Hematopoietic multipotent progenitor cell treated with erythropoietin and hydrocortisone succinate and interleukin-3 and kit ligand, for 15 days (in vitro differentiated cells): ENCODE measurements at regions not wholly inside any gene's neighbourhood (a gene's known extent, or its start where the extent isn't known, plus 50 kb on each side); places are given as distances from the start of the nearest gene placed in this dataset.
"Not testable (repeated sequence)": the region's sequence is repeated elsewhere in the genome, so short reads cannot be mapped to it uniquely, and the experiment has no call there.

Experiments
- DNase-seq: peaks from one replicate; pipeline ENCODE4 v3.0.0-alpha.2; 2015; ENCODE audit warnings: low spot score

DNA sequence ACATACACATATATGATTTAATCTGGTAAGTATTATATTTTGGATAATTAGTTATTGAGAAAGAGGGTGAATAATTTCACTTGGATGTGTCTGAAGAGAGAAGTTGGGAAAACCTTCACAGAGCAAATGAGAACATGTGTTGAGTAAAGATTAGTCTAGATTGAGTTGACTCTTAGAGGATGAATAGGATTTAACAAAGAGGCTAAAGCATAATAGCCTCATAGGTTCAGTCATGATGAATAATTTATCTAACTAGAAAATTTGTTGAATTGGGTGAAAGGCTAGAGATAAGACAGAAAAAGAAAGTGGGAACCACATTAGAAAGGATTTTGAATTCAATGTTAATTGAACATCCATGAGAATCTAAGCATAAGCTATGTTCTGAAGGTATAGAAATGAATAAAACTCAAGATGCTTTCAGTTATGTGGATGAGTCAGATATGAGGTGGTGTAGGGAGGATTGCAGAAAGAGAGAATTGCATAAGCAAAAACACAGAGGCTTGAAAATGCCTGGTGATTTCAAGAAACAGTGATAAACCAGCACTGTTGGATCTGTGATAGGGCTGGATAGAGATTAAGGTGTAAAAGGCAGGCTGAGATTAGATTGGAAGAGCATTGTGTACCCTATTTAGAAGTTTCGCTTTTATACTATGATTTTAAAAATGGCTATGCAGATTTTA, 207.6 kb upstream of the NR3C2 start:
- DNase-seq, result no peak

DNA sequence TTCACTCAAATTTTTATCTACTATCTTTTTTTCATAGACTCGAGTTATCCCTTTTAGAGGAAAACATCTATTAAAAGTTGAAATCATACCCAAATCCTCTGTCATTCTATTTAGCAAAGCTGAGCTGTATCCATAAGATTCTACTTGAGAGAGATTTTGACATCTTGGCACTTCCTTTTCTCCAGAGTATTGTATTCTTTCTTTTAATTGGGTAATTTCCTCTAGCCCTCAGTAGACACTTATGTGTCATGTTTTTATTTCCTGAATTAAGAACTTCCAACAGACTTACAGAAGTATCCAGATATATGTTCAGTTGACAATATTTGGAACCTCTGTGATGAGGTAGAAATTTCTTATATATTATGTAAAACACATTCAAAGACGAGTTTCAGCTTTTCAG, 201.6 kb upstream of the NR3C2 start:
- DNase-seq, result no peak

DNA sequence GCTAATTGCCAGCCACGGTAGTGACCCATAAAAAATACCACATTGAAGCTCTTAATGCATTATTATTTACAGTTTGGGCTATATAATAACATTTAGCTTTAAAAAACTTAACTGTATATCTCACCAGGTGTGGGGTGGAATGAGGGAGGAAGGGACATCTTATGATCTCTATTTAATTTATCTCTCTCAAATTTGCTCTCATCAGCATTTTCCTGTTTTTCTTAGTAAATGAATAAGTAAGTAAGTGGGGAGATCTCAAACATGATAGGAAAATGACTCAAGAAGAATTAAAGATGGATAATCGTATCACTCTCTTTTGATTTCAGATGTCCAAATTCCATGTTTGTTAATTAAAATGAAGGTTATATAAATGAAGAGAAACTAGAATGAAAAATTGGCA, 200.7 kb upstream of the NR3C2 start:
- DNase-seq, result no peak

DNA sequence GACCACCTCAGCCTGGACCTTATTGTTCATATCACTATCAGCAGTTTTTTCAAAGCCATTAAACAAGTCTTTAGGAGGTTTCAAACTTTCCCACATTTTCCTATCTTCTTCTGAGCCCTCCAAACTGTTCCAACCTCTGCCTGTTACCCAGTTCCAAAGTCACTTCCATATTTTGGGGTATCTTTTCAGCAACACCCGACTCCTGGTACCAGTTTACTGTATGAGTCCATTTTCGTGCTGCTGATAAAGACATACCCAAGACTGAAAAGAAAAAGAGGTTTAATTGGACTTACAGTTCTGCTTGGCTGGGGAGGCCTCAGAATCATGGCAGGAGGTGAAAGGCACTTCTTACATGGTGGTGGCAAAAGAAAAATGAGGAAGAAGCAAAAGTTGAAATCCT, 195.9 kb upstream of the NR3C2 start:
- not testable (repeated sequence) for DNase-seq

GRCh38 chr4:148637453-148637852, 195.2 kb upstream of the NR3C2 start:
- DNase-seq, result not testable (repeated sequence)

- no peak for DNase-seq
Observed at GRCh38 chr4:148634476-148634875, 192.3 kb upstream of the NR3C2 start.

- no peak for DNase-seq
Observed at GRCh38 chr4:148633720-148634119, 191.5 kb upstream of the NR3C2 start.

GRCh38 chr4:148632476-148632875, 190.3 kb upstream of the NR3C2 start:
- no peak for DNase-seq

- DNase-seq, result no peak
Observed at GRCh38 chr4:148630051-148630450, 187.8 kb upstream of the NR3C2 start.

GRCh38 chr4:148618856-148619255, 176.6 kb upstream of the NR3C2 start:
- no peak for DNase-seq

GRCh38 chr4:148608968-148609367, 166.8 kb upstream of the NR3C2 start:
- DNase-seq, result no peak

- DNase-seq, result not testable (repeated sequence)
Observed at GRCh38 chr4:148598418-148599207, 156.4 kb upstream of the NR3C2 start.

DNA sequence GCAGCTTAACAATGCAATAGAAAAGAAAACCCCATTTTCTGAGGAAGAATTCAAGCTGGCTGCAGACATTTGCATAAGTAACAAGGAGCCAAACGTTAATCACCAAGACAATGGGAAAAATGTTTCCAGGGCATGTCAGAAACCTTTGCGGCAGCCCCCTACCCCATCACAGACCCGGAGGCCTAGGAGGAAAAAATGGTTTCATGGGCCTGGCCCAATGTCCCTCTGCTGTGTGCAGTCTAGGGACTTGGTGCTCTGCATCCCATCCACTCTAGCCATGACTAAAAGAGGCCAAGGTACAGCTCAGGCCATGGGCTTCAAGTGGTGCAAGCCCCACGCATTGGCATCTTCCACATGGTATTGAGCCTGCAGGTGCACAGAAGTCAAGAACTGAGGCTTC, 147.0 kb upstream of the NR3C2 start:
- DNase-seq, result no peak

DNA sequence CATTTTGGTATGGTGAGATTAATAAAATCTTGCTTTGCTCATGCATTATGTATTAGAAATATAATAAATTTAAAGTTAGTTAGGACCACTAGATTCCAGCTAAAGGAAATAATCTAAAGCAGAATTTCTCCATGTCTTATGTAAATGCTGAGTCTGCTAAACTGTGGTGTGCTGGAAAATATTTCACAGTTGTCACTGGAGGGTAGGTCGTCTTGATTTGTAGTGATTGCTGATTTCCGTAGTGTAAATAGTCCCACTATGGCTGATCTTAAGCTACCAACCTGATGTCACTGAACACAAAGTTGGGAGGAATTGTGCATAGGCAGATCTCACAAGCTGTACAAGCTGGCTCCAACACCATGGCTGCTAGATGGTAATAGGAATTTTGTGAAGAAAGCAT, 133.4 kb upstream of the NR3C2 start:
- no peak for DNase-seq

DNA sequence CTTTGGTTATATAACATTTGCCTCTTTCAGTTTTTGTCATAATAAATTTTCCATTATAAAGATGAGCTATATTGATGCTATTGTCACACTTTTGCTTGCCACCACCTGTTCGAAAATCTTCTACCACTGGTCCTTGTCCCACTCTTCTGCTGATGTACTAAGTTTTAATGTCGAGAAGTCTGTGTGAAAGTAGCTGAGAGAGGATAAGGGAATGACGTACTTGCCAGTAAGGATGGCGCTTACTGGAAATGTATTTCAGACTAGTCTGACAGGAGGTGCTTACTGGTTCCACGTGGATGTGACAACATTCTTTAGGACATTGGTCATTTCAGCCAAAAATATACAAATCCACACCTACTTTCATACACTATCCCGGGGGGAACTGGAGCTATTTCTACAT, 132.7 kb upstream of the NR3C2 start:
- DNase-seq, result no peak

DNA sequence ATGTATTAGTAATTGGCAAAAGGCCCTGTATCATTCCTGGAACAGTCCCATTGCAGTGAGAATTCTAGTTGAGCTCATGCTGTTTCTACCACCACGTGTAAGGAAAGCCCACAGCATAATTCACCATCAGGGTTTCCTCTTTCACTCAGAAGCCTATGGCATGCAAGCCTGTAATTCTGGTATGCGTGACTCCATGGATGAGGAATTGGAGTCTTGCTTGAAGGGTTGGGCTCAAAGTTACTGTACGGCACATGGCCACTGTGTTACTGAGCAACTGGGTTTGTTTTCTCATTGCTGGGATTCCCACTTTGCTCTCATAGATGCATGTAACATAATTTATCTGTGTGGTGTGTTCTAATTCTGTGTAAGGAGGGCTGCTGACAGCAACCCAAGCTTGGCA, 132.3 kb upstream of the NR3C2 start:
- DNase-seq, result no peak

DNA sequence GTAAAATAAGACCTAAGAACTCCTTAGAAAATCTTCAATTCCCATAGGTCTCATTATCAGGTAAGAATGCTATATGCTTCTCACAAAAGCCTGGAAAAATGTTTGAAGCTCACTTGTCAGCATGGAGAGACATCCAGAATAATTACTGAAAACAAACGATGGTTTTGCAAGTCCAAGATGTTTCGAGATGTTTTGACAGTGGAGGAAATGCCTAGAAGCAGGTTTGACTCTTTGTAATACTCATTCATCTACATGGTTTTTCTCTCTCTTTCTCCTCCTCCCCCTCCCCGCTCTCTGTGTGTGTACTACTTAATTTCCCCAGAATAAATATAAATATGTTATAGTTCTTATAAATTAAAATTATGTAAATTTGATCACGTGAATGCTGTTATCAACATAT, 131.9 kb upstream of the NR3C2 start:
- DNase-seq, result no peak

- DNase-seq, result no peak
Observed at GRCh38 chr4:148573296-148573695, 131.1 kb upstream of the NR3C2 start.

DNA sequence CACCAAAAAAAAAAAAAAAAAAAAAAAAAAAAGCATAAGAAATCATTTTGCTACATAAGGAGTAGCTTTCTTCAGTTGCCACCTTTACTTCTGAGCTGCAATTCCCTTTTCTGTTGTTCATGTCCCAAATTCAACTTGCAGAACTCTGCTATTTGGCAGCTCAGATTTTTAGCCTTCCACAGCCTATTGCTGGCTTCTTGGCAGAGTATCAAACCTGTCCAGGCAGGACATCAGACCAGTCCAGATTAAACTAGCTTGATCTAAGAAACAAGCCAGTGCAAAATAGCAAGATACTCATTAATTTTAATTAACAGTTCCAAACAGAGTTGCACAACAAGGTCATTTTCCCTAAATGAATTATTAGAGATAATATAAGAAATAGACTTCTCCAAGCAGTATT, 123.6 kb upstream of the NR3C2 start:
- DNase-seq, result no peak

DNA sequence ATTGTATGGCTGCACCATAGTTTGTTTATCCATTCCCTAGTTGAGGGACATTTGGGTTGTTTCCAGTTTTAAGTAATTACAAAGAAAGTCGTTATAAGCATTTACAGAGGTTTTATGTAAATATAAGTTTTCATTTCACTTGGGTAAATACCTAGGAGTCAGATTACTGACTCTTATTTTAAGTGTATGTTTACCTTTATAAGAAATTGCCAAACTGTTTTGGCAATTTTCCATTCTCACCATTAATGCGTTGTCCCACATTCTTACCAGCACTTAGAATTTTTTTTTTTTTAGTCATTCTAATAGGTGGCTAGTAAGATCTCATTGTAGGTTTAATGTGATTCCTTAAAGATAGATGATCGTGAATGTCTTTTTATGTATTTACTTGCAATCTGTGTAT, 121.5 kb upstream of the NR3C2 start:
- no peak for DNase-seq

DNA sequence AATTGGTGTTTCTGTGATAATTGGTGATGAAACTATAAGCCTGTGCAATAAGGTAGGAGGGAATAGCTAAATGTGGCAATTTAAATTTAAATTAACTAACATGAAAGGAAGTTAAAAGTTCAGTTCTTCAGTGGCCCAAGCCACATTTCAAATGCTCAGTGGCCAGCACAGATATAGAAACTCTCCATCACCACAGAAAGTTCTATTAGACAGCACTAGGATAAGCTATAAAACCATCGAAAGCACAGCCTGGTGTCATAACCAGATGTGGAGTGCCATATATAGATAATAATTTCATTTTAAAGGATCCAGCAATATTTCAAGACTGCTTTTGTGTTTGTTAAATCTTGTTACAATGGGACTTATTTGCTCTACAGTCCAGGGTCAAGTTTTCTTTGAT, 119.3 kb upstream of the NR3C2 start:
- no peak for DNase-seq

DNA sequence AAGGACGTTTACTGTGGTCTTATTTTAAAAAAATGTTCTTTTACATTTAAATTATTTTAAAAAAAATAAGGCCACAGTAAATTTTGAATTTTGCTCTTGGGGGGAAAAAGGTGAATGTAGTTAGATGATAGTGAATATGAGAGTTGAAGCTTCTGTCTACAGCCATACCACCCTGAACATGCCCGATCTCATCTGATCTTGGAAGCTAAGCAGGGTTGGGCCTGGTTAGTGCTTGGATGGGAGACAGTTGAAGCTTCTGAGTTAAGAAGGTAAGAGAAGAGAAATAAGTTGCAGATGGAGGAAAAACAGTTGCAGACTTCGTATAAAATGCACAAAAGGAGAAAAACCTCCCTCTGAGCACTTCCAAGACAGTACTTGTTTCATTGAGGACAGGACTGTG, 115.6 kb upstream of the NR3C2 start:
- no peak for DNase-seq

DNA sequence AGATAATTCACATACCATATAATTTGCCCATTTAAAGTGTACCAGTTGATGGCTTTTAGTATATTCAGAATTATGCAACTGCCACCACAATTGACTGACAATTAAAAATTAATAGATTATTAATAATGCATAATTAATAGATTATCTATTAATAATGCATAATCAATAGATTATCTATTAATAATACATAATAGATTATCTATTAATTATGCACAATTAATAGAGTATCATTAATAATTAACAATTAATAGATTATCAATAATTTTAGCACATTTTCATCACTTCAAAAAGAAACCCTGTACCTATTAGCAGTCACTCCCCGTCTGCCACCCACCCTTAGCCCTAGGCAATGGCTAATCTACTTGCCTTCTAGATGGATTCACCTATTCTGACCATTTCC, 108.6 kb upstream of the NR3C2 start:
- DNase-seq, result no peak
